ENCODE measurements at regions not wholly inside any gene's neighbourhood (a gene's known extent, or its start where the extent isn't known, plus 50 kb on each side); places are given as distances from the start of the nearest gene placed in this dataset.

GRCh38 chr3:117786349-117786748 is 1076.8 kb downstream of the TUSC7 start:
- H3K79me2 ChIP-seq (ENCODE audit: low read length): no peaks in the 10 kb centered on the region
- H3K4me2 ChIP-seq (ENCODE audit: low read depth, low read length): no peak overlapping the region

GRCh38 chr3:117788061-117788460 is 1078.5 kb downstream of the TUSC7 start:
- Histone ChIP-seq H3K4me3 (ENCODE audit: low read length) (no peak overlapping the region), H3F3A (ENCODE audit: insufficient read depth, low read length) (no peaks in the 10 kb centered on the region), H3K4me2 (ENCODE audit: low read depth, low read length) (no peak overlapping the region), H3K9me2 (replicated peaks; ENCODE audit: insufficient read depth, low read length) (no peaks in the 10 kb centered on the region), H3K9me3 (replicated peaks; ENCODE audit: insufficient read depth, low read length) (no peaks in the 10 kb centered on the region), H3K36me3 (replicated peaks; ENCODE audit: insufficient read depth, low read length) (no peaks in the 10 kb centered on the region), H3K4me1 (ENCODE audit: low read length) (no peaks in the 10 kb centered on the region), H3K9ac (ENCODE audit: low read length) (no peak overlapping the region), H3K27me3 (replicated peaks; ENCODE audit: insufficient read depth, low read length) (no peaks in the 10 kb centered on the region), H4K20me1 (ENCODE audit: insufficient read depth, low read length) (no peaks in the 10 kb centered on the region), H3K27ac (ENCODE audit: low read length) (no peak overlapping the region), H2AFZ (ENCODE audit: low read length) (no peak overlapping the region), H3K79me2 (ENCODE audit: low read length) (no peaks in the 10 kb centered on the region)
- no peak for DNase-seq
- TF ChIP-seq EZH2 (optimal IDR thresholded peaks at IDR 0.05; ENCODE audit: low read depth, low read length) (no peak), CTCF (IDR thresholded peaks at IDR 0.05; ENCODE audit: low read length) (no peak), EZH2phosphoT487 (IDR thresholded peaks at IDR 0.05; ENCODE audit: low read length) (no peak)

More at GRCh38 chr3:117786349-117786748, 1076.8 kb downstream of the TUSC7 start:
- TF ChIP-seq EZH2 (optimal IDR thresholded peaks at IDR 0.05; ENCODE audit: low read depth, low read length): no peak
- no peak for TF ChIP-seq CTCF (IDR thresholded peaks at IDR 0.05; ENCODE audit: low read length)
- no peak for TF ChIP-seq EZH2phosphoT487 (IDR thresholded peaks at IDR 0.05; ENCODE audit: low read length)
- no peaks in the 10 kb centered on the region for H3K9me2 ChIP-seq (replicated peaks; ENCODE audit: insufficient read depth, low read length)
- H2AFZ ChIP-seq (ENCODE audit: low read length): no peak overlapping the region
- no peak overlapping the region for H3K9ac ChIP-seq (ENCODE audit: low read length)
- H3K4me1 ChIP-seq (ENCODE audit: low read length): no peaks in the 10 kb centered on the region
- H3K4me3 ChIP-seq (ENCODE audit: low read length): no peak overlapping the region
- no peaks in the 10 kb centered on the region for H4K20me1 ChIP-seq (ENCODE audit: insufficient read depth, low read length)
- no peaks in the 10 kb centered on the region for H3F3A ChIP-seq (ENCODE audit: insufficient read depth, low read length)
- H3K27ac ChIP-seq (ENCODE audit: low read length): no peak overlapping the region
- DNase-seq: no peak
- H3K27me3 ChIP-seq (replicated peaks; ENCODE audit: insufficient read depth, low read length): no peaks in the 10 kb centered on the region
- no peaks in the 10 kb centered on the region for H3K9me3 ChIP-seq (replicated peaks; ENCODE audit: insufficient read depth, low read length)
- no peaks in the 10 kb centered on the region for H3K36me3 ChIP-seq (replicated peaks; ENCODE audit: insufficient read depth, low read length)

- no peak for DNase-seq
- TF ChIP-seq EZH2 (optimal IDR thresholded peaks at IDR 0.05; ENCODE audit: low read depth, low read length) (no peak), EZH2phosphoT487 (IDR thresholded peaks at IDR 0.05; ENCODE audit: low read length) (no peak), CTCF (IDR thresholded peaks at IDR 0.05; ENCODE audit: low read length) (no peak)
- Histone ChIP-seq H3K4me3 (ENCODE audit: low read length) (no peak overlapping the region), H3K9me2 (replicated peaks; ENCODE audit: insufficient read depth, low read length) (no peaks in the 10 kb centered on the region), H3K4me2 (ENCODE audit: low read depth, low read length) (no peak overlapping the region), H3K79me2 (ENCODE audit: low read length) (no peaks in the 10 kb centered on the region), H3F3A (ENCODE audit: insufficient read depth, low read length) (no peaks in the 10 kb centered on the region), H3K4me1 (ENCODE audit: low read length) (no peaks in the 10 kb centered on the region), H3K27ac (ENCODE audit: low read length) (no peak overlapping the region), H3K27me3 (replicated peaks; ENCODE audit: insufficient read depth, low read length) (no peaks in the 10 kb centered on the region), H3K36me3 (replicated peaks; ENCODE audit: insufficient read depth, low read length) (no peaks in the 10 kb centered on the region), H4K20me1 (ENCODE audit: insufficient read depth, low read length) (no peaks in the 10 kb centered on the region), H2AFZ (ENCODE audit: low read length) (no peak overlapping the region), H3K9me3 (replicated peaks; ENCODE audit: insufficient read depth, low read length) (no peaks in the 10 kb centered on the region), H3K9ac (ENCODE audit: low read length) (no peak overlapping the region)
Observed at GRCh38 chr3:117788506-117788905, 1078.9 kb downstream of the TUSC7 start.

All from MM.1S (cell line).